IMR-90 (cell line): ENCODE measurements at regions not wholly inside any gene's neighbourhood (a gene's known extent, or its start where the extent isn't known, plus 50 kb on each side); places are given as distances from the start of the nearest gene placed in this dataset.

ENCODE experiments used
- CEBPB ChIP-seq: IDR thresholded peaks from 2 replicates; pipeline ENCODE4 v1.6.1; 2012; ENCODE audit warnings: low read depth, low read length, improper control_type of control experiment
- FOS ChIP-seq: fragments of 150-350 bp; IDR thresholded peaks from 2 replicates; pipeline ENCODE4 v1.6.1; 2016; ENCODE audit warnings: low read depth, low read length
- MAZ ChIP-seq: IDR thresholded peaks from 2 replicates; pipeline ENCODE4 v1.6.1; 2012; ENCODE audit warnings: low read depth, mild to moderate bottlenecking, low read length, improper control_type of control experiment, moderate library complexity, borderline replicate concordance
- MXI1 ChIP-seq: IDR thresholded peaks from 2 replicates; pipeline ENCODE4 v1.6.1; 2012; ENCODE audit warnings: low read depth, mild to moderate bottlenecking, low read length, moderate library complexity, borderline replicate concordance
- POLR2A ChIP-seq: IDR thresholded peaks from 2 replicates; pipeline ENCODE4 v1.6.1; 2012; ENCODE audit warnings: mild to moderate bottlenecking, low read depth, low read length
- RAD21 ChIP-seq: IDR thresholded peaks from 2 replicates; pipeline ENCODE4 v1.6.1; 2012; ENCODE audit warnings: low read length, improper control_type of control experiment
- RCOR1 ChIP-seq: IDR thresholded peaks from 2 replicates; pipeline ENCODE4 v1.6.1; 2012; ENCODE audit warnings: mild to moderate bottlenecking, low read length, improper control_type of control experiment; ENCODE audit not compliant: insufficient replicate concordance
- SMC3 ChIP-seq: fragments of 150-350 bp; IDR thresholded peaks from 2 replicates; pipeline ENCODE4 v1.6.1; 2016; ENCODE audit warnings: low read depth, mild to moderate bottlenecking, antibody characterized with exemption, low read length, moderate library complexity
- TF ChIP-seq, protein P1 (sequence below): conservative IDR thresholded peaks from 2 replicates; pipeline ENCODE4 v1.5.1; 2012; ENCODE audit warnings: mild to moderate bottlenecking, low read depth, low read length, improper control_type of control experiment
- TF ChIP-seq, protein P2 (sequence below): fragments of 150-350 bp; IDR thresholded peaks from 2 replicates; pipeline ENCODE4 v1.6.1; 2017; ENCODE audit warnings: mild to moderate bottlenecking, antibody characterized with exemption, low read length, low read depth

DNA sequence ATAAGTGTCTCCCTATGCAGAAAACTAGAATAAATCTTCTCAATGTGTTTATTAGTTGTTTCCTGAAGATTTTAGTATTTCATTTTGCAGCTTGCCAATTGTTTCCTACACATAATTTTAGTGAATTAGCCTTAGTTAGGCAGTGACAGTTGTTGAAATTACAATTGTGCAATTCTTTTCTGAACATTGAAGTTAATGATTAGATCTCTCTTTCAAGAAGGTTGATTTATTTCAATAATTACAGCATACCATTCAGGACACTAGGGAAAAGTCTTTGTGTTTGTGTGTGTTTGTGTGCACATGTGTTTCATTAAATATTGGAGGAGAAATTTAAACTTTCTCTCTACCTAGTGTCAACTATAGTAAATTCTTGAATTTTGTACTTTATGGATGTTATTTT lies 199.6 kb upstream of the MPDZ start:
- TF ChIP-seq, protein P1, sequence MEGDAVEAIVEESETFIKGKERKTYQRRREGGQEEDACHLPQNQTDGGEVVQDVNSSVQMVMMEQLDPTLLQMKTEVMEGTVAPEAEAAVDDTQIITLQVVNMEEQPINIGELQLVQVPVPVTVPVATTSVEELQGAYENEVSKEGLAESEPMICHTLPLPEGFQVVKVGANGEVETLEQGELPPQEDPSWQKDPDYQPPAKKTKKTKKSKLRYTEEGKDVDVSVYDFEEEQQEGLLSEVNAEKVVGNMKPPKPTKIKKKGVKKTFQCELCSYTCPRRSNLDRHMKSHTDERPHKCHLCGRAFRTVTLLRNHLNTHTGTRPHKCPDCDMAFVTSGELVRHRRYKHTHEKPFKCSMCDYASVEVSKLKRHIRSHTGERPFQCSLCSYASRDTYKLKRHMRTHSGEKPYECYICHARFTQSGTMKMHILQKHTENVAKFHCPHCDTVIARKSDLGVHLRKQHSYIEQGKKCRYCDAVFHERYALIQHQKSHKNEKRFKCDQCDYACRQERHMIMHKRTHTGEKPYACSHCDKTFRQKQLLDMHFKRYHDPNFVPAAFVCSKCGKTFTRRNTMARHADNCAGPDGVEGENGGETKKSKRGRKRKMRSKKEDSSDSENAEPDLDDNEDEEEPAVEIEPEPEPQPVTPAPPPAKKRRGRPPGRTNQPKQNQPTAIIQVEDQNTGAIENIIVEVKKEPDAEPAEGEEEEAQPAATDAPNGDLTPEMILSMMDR: no peak
- TF ChIP-seq FOS (no peak), POLR2A (no peak), RAD21 (no peak), RCOR1 (no peak), CEBPB (no peak), MAZ (no peak), MXI1 (no peak), SMC3 (no peak)
- TF ChIP-seq, protein P2, sequence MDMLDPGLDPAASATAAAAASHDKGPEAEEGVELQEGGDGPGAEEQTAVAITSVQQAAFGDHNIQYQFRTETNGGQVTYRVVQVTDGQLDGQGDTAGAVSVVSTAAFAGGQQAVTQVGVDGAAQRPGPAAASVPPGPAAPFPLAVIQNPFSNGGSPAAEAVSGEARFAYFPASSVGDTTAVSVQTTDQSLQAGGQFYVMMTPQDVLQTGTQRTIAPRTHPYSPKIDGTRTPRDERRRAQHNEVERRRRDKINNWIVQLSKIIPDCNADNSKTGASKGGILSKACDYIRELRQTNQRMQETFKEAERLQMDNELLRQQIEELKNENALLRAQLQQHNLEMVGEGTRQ: no peak
